ENCODE measurements at regions not wholly inside any gene's neighbourhood (a gene's known extent, or its start where the extent isn't known, plus 50 kb on each side); places are given as distances from the start of the nearest gene placed in this dataset.

- TF ChIP-seq CTCF (IDR thresholded peaks at IDR 0.05) (no peak), POLR2AphosphoS5 (IDR thresholded peaks at IDR 0.05) (no peak), POLR2A (IDR thresholded peaks at IDR 0.05) (no peak), EP300 (IDR thresholded peaks at IDR 0.05) (no peak)
Observed at GRCh38 chr12:81949841-81950308, 190.7 kb upstream of the PPFIA2 start.

Measured in upper lobe of left lung (tissue), 4 donors.